CD4-positive, alpha-beta T cell treated with Interleukin-17A for 1 hour (primary cell): ENCODE measurements at regions not wholly inside any gene's neighbourhood (a gene's known extent, or its start where the extent isn't known, plus 50 kb on each side); places are given as distances from the start of the nearest gene placed in this dataset.

Source experiments
- DNase-seq: peaks from one replicate; pipeline ENCODE4 v3.0.0-alpha.2; 2020

GRCh38 chr4:165612936-165613335, 234.1 kb downstream of the CPE start:
- peak; percentile 40 for DNase-seq

- DNase-seq, result no peak
These were observed 234.8 kb downstream of the CPE start for GRCh38 chr4:165613581-165613980.

GRCh38 chr4:165620913-165621312, 242.1 kb downstream of the CPE start:
- no peak for DNase-seq

GRCh38 chr4:165621983-165622382, 243.2 kb downstream of the CPE start:
- no peak for DNase-seq

- DNase-seq, result no peak
These were observed 246.5 kb downstream of the CPE start for GRCh38 chr4:165625281-165625680.

GRCh38 chr4:165626316-165626715, 246.7 kb upstream of the TLL1 start:
- DNase-seq, result no peak

GRCh38 chr4:165627128-165627527, 245.9 kb upstream of the TLL1 start:
- DNase-seq, result no peak

DNA sequence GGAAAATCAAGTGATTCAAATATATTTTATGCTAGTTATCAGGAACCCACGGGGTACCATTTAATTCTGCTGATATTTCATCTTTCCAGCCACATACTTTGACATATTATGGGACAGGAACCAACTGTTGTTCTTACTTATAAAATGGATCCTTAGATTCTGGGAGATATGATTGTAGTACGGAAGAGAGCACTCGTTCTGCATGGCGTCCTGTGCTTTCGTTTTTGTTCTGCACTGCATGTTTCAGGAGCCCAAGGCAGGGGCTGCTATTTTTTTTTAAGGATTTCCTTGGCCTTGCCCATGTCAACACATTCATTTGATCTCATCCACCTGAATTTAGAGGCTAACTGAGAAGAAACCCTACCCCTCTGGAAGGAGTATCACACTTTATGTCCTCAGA, 245.5 kb upstream of the TLL1 start:
- no peak for DNase-seq

DNA sequence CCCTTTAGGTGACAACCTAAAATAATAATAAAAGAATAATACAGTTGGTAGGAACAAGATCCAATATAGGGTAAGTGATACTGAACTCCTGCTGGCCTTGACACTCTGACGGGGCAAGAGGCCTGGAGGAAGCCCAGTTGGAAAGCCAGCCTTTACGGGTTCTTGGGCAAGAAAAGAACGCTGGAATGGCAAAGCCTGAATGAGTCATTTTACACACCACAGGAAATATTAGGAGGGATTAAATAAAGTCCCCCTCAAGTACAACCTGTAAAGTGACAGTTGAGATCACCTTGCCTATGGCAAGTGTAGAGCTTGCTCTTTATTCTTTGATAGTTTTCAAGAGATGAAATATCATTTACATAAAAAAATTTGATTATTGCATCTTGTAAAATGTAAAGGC, 244.5 kb upstream of the TLL1 start:
- DNase-seq, result no peak

DNA sequence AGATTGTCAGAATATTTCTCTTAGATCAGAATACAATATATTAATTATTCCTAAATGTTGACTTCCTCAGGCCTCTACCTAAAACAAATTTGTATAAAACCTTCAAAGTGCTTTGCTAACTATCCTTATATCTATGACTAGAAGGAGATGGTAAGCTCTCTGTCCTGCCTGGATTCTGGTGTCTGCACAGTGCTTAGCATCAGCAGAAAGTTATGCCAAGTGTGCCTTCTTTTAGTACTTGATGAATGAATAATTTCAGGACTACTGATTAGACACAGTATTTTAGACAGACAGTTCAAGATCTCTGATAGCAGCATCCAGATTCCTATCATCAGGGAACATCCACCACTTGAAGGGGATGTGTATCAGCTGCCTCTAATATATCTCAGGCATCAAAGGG, 242.4 kb upstream of the TLL1 start:
- DNase-seq, result no peak

- no peak for DNase-seq
These were observed 241.7 kb upstream of the TLL1 start for GRCh38 chr4:165631208-165631894.

GRCh38 chr4:165631912-165632311, 241.1 kb upstream of the TLL1 start:
- no peak for DNase-seq

GRCh38 chr4:165634766-165635165, 238.3 kb upstream of the TLL1 start:
- DNase-seq, result no peak

- DNase-seq, result no peak
These were observed 237.7 kb upstream of the TLL1 start for GRCh38 chr4:165635381-165635780.

DNA sequence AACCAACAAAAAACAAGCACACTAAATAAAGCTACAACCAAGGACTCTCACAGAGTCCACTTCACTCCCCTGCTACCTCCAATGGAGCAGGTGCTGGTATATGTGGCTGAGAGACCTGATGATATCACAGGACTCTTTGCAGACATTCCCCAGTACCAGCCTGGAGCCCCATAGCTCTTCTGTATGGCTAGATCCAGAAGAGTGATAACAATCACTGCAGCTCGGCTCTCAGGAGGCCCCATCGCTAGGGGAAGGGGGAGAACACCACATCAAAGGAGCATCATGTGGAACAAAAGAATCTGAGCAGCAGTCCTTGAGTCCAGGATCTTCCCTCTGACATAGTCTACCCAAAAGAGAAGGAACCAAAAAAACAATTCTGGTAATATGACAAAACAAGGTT, 237.1 kb upstream of the TLL1 start:
- DNase-seq, result no peak

DNA sequence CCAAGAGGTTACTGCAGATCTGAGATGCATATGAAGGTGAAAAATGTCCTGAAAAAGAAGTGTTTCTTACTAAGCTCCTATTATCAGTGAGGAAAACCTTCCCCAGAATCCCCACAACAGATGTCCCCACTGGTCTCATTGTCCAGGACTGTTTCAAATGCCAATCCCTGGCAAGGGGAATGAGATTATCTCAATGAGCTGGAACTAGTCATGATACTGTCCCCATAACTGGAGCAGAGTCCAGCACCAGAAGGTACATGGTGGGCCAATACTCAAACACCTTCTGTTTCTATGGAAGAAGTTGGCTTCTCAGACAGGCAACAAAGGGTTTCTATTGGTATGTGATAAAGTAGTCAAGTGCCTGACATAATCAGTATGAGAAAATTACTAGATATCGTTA, 221.1 kb upstream of the TLL1 start:
- no peak for DNase-seq

DNA sequence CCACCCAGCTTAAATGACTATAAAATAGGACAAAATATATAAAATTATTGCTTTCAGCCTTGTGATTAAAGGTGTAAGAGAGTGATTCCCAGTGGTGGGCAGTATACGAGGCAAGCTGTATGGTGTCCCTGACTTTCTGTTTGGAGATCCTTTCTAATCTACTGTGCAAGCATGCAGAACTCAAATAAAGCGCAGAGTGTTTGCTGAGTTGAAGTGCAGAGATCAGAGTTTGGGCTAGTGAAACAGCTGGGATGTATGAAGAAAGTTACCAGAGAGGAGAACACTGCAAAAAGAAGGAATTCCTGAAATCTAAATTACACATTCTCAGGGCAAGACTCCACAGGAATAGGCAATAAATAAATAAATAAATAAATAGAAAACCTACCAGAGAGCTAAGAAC, 218.5 kb upstream of the TLL1 start:
- no peak for DNase-seq

GRCh38 chr4:165656399-165656798, 216.6 kb upstream of the TLL1 start:
- no peak for DNase-seq

- DNase-seq, result no peak
These were observed 216.1 kb upstream of the TLL1 start for GRCh38 chr4:165656829-165657490.

DNA sequence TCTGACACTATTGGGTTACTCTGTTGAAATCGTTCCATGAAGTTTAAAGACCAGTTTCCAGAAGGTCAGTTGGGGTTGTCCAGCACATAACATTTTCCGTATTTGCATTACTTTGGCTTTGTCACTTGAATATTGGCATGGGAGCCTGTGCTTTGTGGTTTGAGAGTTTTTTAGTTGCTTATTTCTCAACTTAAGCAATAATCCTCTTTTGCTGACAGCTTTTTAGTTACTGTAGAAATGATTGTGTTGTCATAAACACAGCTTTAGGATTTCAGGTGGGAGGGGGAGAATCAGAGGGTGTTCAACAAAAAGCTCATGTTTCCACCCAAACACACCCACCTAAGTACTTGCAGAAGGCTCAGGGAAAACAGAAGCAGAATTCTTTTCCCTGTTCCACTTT, 210.7 kb upstream of the TLL1 start:
- DNase-seq, result no peak

- no peak for DNase-seq
These were observed 209.6 kb upstream of the TLL1 start for GRCh38 chr4:165663411-165663810.

DNA sequence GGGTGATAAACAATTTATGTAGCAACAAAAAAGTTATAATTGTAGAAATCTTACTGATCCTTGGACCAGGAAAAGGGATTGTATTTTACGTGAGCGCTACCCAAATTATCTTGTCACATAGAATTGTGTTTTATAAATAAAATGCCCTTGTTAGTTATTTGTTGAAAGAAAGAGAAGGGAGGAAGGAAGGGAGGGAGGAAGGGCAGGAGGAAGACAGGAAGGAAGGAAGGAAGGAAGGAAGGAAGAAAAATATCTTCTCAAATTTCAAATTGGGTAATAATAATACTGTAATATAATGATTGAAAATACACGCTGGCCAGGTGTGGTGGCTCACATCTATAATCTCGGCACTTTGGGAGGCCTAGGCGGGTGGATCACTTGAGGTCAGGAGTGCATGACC, 206.2 kb upstream of the TLL1 start:
- no peak for DNase-seq

DNA sequence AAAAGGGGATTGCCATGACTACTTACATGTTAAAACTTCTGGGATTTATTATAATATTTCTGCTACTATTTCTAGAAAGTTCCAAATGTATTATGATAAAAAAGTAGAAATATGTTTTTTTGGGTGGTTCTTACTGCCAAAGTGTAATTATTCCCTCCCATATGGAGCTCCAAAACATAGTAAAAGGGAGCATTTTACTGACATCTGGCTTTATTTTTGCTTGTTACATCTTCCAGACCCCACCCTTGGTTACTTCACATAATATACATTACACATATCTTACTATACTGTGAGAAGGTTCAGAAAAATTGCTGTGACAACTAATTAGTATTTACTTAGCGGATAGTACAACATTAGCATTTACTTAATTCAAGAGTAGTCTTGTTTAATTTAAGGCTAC, 205.1 kb upstream of the TLL1 start:
- no peak for DNase-seq

GRCh38 chr4:165668694-165669093, 204.3 kb upstream of the TLL1 start:
- no peak for DNase-seq

GRCh38 chr4:165677081-165677480, 196.0 kb upstream of the TLL1 start:
- DNase-seq, result no peak
